ENCODE measurements at regions not wholly inside any gene's neighbourhood (a gene's known extent, or its start where the extent isn't known, plus 50 kb on each side); places are given as distances from the start of the nearest gene placed in this dataset.

DNA sequence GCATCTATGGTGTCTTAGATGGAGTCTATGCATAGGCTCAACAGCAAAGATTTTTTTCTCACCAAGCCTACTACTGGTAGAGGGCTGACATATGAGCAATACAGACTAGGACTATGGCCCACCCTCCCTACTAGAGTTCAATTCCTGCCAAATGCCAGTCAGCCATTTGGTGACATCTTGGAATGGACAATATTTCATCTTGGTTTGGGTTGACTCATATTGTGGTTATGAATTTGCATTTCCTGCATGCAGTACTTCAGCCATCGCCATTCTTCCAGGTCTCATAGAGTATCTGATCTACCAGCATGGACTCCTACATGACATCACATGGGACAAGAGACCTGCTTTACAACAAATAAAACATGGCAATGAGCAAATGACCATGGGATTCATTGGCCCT is 778.1 kb upstream of the SOX9 start:
- Histone ChIP-seq H3K4me2 (replicated peaks; ENCODE audit: low read depth, low read length, poor library complexity, severe bottlenecking) (no peak overlapping the region), H3K27me3 (replicated peaks in 1 of 4; ENCODE audit: control extremely low read depth in 1 of 4, control insufficient read depth in 3 of 4, insufficient read depth in 4 of 4, low read length in 3 of 4) (no peaks in the 10 kb centered on the region), H3K9ac (ENCODE audit: low read length) (no peak overlapping the region), H2AFZ (ENCODE audit: insufficient read depth, low read depth, low read length, poor library complexity, severe bottlenecking) (no peak overlapping the region), H3K79me2 (ENCODE audit: control insufficient read depth, insufficient read depth, low read length) (no peaks in the 10 kb centered on the region), H3K4me1 (ENCODE audit: control insufficient read depth in 2 of 2, insufficient read depth in 2 of 2, low read length in 2 of 2) (no peaks in the 10 kb centered on the region), H3K27ac (ENCODE audit: low read length in 2 of 2) (no peak overlapping the region), H3K4me3 (ENCODE audit: control extremely low read depth in 1 of 5, extremely low read depth in 1 of 5, insufficient read depth in 1 of 5, low read depth in 2 of 5, low read length in 4 of 5) (no peak overlapping the region), H4K20me1 (ENCODE audit: control insufficient read depth, insufficient read depth, low read length, poor library complexity, severe bottlenecking) (no peaks in the 10 kb centered on the region), H3K36me3 (replicated peaks in 1 of 2; ENCODE audit: control extremely low read depth in 1 of 2, control insufficient read depth in 1 of 2, extremely low read depth in 1 of 2, insufficient read depth in 2 of 2, low read length in 1 of 2) (no peaks in the 10 kb centered on the region), H3K9me3 (ENCODE audit: control extremely low read depth in 1 of 3, control insufficient read depth in 2 of 3, insufficient read depth in 1 of 3, low read length in 2 of 3) (peaks cover 0 to 7% (median 0%) of the 10 kb centered on the region in 3 donors)
- TF ChIP-seq, protein P1, sequence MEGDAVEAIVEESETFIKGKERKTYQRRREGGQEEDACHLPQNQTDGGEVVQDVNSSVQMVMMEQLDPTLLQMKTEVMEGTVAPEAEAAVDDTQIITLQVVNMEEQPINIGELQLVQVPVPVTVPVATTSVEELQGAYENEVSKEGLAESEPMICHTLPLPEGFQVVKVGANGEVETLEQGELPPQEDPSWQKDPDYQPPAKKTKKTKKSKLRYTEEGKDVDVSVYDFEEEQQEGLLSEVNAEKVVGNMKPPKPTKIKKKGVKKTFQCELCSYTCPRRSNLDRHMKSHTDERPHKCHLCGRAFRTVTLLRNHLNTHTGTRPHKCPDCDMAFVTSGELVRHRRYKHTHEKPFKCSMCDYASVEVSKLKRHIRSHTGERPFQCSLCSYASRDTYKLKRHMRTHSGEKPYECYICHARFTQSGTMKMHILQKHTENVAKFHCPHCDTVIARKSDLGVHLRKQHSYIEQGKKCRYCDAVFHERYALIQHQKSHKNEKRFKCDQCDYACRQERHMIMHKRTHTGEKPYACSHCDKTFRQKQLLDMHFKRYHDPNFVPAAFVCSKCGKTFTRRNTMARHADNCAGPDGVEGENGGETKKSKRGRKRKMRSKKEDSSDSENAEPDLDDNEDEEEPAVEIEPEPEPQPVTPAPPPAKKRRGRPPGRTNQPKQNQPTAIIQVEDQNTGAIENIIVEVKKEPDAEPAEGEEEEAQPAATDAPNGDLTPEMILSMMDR (IDR thresholded peaks at IDR 0.05), result no peak
- no peak for TF ChIP-seq EZH2 (IDR thresholded peaks at IDR 0.05; ENCODE audit: borderline replicate concordance, insufficient read depth, low read depth, low read length, poor library complexity, severe bottlenecking)
- POLR2A ChIA-PET, result no interaction called here
- WGBS (ENCODE audit: insufficient coverage), result 71% methylated on average over 1 of the region's 1 CpG
- CTCF ChIA-PET, result no interaction called here
- Mint-ChIP-seq H3K27me3 (no peaks in the 10 kb centered on the region), H3K9me3 (ENCODE audit: insufficient read depth) (peaks cover 3% of the 10 kb centered on the region), H3K27ac (no peak overlapping the region), H3K4me1 (no peaks in the 10 kb centered on the region), H3K4me3 (no peak overlapping the region)
- no peak for ATAC-seq (ENCODE audit: low read depth)
- intact Hi-C loops (cut with micrococcal nuclease), result no loop called here
- DNase-seq, result no peak

DNA sequence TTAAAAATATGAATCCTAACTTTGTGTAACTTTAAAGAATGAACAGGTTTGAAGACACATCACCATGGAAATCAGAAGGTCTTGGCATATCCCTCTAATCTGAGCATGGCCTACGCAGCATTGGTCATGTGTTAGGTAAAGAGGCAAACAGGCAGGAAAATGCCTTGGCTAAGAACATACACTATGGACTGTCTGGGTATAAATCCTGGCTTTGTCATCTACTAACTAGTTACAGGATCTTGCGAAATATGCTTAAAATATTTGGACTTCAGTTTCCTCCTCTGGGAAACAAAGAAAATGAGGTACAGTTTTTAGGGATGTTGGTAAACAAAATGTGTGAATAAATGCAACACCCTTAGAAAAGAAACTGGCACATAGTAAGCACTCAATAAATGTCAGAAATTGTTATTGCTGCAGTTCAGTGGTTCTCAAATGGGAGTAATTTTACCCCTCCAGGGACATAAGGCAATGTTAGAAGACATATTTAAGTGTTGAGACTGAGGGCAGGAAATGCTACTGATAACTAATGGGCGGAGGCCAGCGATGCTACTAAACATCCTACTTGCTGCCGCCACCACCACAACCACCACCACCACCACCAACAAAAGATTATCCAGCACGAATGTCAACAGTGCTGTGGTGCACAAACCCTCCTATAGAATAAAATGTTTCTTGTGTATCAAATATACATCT is 770.8 kb upstream of the SOX9 start:
- WGBS (ENCODE audit: insufficient coverage), result no CpG with 5 or more reads among the region's 6 CpGs

More for the DNA sequence above, 770.8 kb upstream of the SOX9 start:
- ChIA-PET POLR2A (no interaction called here), CTCF (no interaction called here)
- no peak overlapping the region for H3K27ac ChIP-seq (ENCODE audit: low read length in 2 of 2)
- no peak overlapping the region for H3K27ac Mint-ChIP-seq
- H3K9me3 ChIP-seq (ENCODE audit: control extremely low read depth in 1 of 3, control insufficient read depth in 2 of 3, insufficient read depth in 1 of 3, low read length in 2 of 3), result peaks cover 0 to 7% (median 1%) of the 10 kb centered on the region in 3 donors
- H4K20me1 ChIP-seq (ENCODE audit: control insufficient read depth, insufficient read depth, low read length, poor library complexity, severe bottlenecking), result no peaks in the 10 kb centered on the region
- H3K4me3 ChIP-seq (ENCODE audit: control extremely low read depth in 1 of 5, extremely low read depth in 1 of 5, insufficient read depth in 1 of 5, low read depth in 2 of 5, low read length in 4 of 5), result no peak overlapping the region
- no peaks in the 10 kb centered on the region for H3K79me2 ChIP-seq (ENCODE audit: control insufficient read depth, insufficient read depth, low read length)
- H3K36me3 ChIP-seq (replicated peaks in 1 of 2; ENCODE audit: control extremely low read depth in 1 of 2, control insufficient read depth in 1 of 2, extremely low read depth in 1 of 2, insufficient read depth in 2 of 2, low read length in 1 of 2), result no peaks in the 10 kb centered on the region
- DNase-seq (no peak), ATAC-seq (ENCODE audit: low read depth) (no peak)
- peaks cover 6% of the 10 kb centered on the region for H3K9me3 Mint-ChIP-seq (ENCODE audit: insufficient read depth)
- no peaks in the 10 kb centered on the region for H3K27me3 ChIP-seq (replicated peaks in 1 of 4; ENCODE audit: control extremely low read depth in 1 of 4, control insufficient read depth in 3 of 4, insufficient read depth in 4 of 4, low read length in 3 of 4)
- H3K9ac ChIP-seq (ENCODE audit: low read length), result no peak overlapping the region
- TF ChIP-seq EZH2 (IDR thresholded peaks at IDR 0.05; ENCODE audit: borderline replicate concordance, insufficient read depth, low read depth, low read length, poor library complexity, severe bottlenecking), result no peak
- TF ChIP-seq, protein P1 (IDR thresholded peaks at IDR 0.05), result no peak
- no peak overlapping the region for H3K4me3 Mint-ChIP-seq
- no peaks in the 10 kb centered on the region for H3K4me1 ChIP-seq (ENCODE audit: control insufficient read depth in 2 of 2, insufficient read depth in 2 of 2, low read length in 2 of 2)
- no peak overlapping the region for H2AFZ ChIP-seq (ENCODE audit: insufficient read depth, low read depth, low read length, poor library complexity, severe bottlenecking)
- no peaks in the 10 kb centered on the region for H3K27me3 Mint-ChIP-seq
- no peaks in the 10 kb centered on the region for H3K4me1 Mint-ChIP-seq
- intact Hi-C loops (cut with micrococcal nuclease), result no loop called here
- H3K4me2 ChIP-seq (replicated peaks; ENCODE audit: low read depth, low read length, poor library complexity, severe bottlenecking), result no peak overlapping the region

Data from B cell (primary cell).